ENCODE measurements at regions not wholly inside any gene's neighbourhood (a gene's known extent, or its start where the extent isn't known, plus 50 kb on each side); places are given as distances from the start of the nearest gene placed in this dataset.

DNA sequence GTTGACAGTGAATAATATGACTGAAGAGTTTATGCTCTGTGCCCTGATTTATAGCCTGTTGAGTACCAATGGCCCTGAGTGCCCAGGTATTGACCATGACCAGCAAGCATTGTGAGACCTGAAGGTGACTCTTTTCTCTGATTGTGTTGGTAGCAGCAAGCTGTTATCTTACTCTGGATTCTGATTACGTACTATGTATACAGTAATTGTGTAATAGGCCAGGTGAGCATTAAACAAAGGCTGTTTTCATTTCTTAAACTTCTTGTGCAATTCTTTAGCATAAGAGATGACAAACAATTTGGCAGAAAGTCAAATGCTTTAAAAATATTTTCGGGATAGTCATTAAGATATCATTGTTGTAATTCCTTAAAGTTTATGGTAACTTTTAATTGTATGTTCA, 111.7 kb upstream of the PTPRK start:
- peak; percentile 36 for DNase-seq (ENCODE audit: low read depth, low spot score)
- H3K4me3 ChIP-seq (ENCODE audit: control insufficient read depth in 2 of 3, extremely low read depth in 1 of 3, insufficient read depth in 2 of 3, low read depth in 1 of 3, low read length in 3 of 3) = no peak overlapping the region
- dilution Hi-C loops (cut with MboI; ENCODE audit: extremely low pct_ligation_motif_present, low sequenced_read_pairs) = no loop called here

GRCh38 chr6:128631031-128631430, 110.6 kb upstream of the PTPRK start:
- no peaks in the 10 kb centered on the region for H3K9me3 ChIP-seq (ENCODE audit: control insufficient read depth, low read depth, low read length)
- DNase-seq (ENCODE audit: low read depth, low spot score) (no peak), FAIRE-seq (no peak)
- no peaks in the 10 kb centered on the region for H3K79me2 ChIP-seq (ENCODE audit: control insufficient read depth, insufficient read depth, low read length)
- H4K20me1 ChIP-seq (ENCODE audit: control insufficient read depth, extremely low read depth, insufficient read depth, low read length) = no peaks in the 10 kb centered on the region
- H3K27ac ChIP-seq (ENCODE audit: control insufficient read depth, insufficient read depth, low read length) = no peak overlapping the region
- no peak overlapping the region for H3K4me3 ChIP-seq (ENCODE audit: control insufficient read depth in 2 of 3, extremely low read depth in 1 of 3, insufficient read depth in 2 of 3, low read depth in 1 of 3, low read length in 3 of 3)
- H3K9ac ChIP-seq (ENCODE audit: control insufficient read depth, extremely low read depth, insufficient read depth, low read length) = no peak overlapping the region
- H3K27me3 ChIP-seq (ENCODE audit: control insufficient read depth, extremely low read depth, insufficient read depth, low read length) = no peaks in the 10 kb centered on the region
- H3K4me1 ChIP-seq (ENCODE audit: control insufficient read depth, extremely low read depth, insufficient read depth, low read length) = peaks cover 17% of the 10 kb centered on the region
- no peaks in the 10 kb centered on the region for H3K36me3 ChIP-seq (ENCODE audit: control insufficient read depth in 2 of 2, extremely low read depth in 1 of 2, insufficient read depth in 2 of 2, low read length in 2 of 2)
- no peak overlapping the region for H3K4me2 ChIP-seq (ENCODE audit: control insufficient read depth, extremely low read depth, insufficient read depth, low read depth, low read length)
- dilution Hi-C loops (cut with MboI; ENCODE audit: extremely low pct_ligation_motif_present, low sequenced_read_pairs) = no loop called here
- TF ChIP-seq, protein P1, sequence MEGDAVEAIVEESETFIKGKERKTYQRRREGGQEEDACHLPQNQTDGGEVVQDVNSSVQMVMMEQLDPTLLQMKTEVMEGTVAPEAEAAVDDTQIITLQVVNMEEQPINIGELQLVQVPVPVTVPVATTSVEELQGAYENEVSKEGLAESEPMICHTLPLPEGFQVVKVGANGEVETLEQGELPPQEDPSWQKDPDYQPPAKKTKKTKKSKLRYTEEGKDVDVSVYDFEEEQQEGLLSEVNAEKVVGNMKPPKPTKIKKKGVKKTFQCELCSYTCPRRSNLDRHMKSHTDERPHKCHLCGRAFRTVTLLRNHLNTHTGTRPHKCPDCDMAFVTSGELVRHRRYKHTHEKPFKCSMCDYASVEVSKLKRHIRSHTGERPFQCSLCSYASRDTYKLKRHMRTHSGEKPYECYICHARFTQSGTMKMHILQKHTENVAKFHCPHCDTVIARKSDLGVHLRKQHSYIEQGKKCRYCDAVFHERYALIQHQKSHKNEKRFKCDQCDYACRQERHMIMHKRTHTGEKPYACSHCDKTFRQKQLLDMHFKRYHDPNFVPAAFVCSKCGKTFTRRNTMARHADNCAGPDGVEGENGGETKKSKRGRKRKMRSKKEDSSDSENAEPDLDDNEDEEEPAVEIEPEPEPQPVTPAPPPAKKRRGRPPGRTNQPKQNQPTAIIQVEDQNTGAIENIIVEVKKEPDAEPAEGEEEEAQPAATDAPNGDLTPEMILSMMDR (optimal IDR thresholded peaks at IDR 0.05 in 1 of 3, IDR thresholded peaks at IDR 0.05 in 1 of 3, conservative IDR thresholded peaks at IDR 0.05 in 1 of 3; ENCODE audit: extremely low read depth in 1 of 3, insufficient read depth in 2 of 3, low read length in 3 of 3) = no peak
- TF ChIP-seq EZH2 (IDR thresholded peaks at IDR 0.05; ENCODE audit: low read length) = no peak
- no peaks in the 10 kb centered on the region for H3K9me1 ChIP-seq (ENCODE audit: control insufficient read depth, extremely low read depth, insufficient read depth, low read length)
- no peak overlapping the region for H2AFZ ChIP-seq (ENCODE audit: control insufficient read depth, low read length)

More for the DNA sequence above, 111.7 kb upstream of the PTPRK start:
- no peaks in the 10 kb centered on the region for H3K36me3 ChIP-seq (ENCODE audit: control insufficient read depth in 2 of 2, extremely low read depth in 1 of 2, insufficient read depth in 2 of 2, low read length in 2 of 2)
- no peak overlapping the region for H2AFZ ChIP-seq (ENCODE audit: control insufficient read depth, low read length)
- H3K4me1 ChIP-seq (ENCODE audit: control insufficient read depth, extremely low read depth, insufficient read depth, low read length) = peaks cover 17% of the 10 kb centered on the region
- no peaks in the 10 kb centered on the region for H3K9me1 ChIP-seq (ENCODE audit: control insufficient read depth, extremely low read depth, insufficient read depth, low read length)
- no peaks in the 10 kb centered on the region for H3K27me3 ChIP-seq (ENCODE audit: control insufficient read depth, extremely low read depth, insufficient read depth, low read length)
- H3K79me2 ChIP-seq (ENCODE audit: control insufficient read depth, insufficient read depth, low read length) = no peaks in the 10 kb centered on the region
- no peak overlapping the region for H3K4me2 ChIP-seq (ENCODE audit: control insufficient read depth, extremely low read depth, insufficient read depth, low read depth, low read length)
- no peaks in the 10 kb centered on the region for H3K9me3 ChIP-seq (ENCODE audit: control insufficient read depth, low read depth, low read length)
- no peak for TF ChIP-seq EZH2 (IDR thresholded peaks at IDR 0.05; ENCODE audit: low read length)
- TF ChIP-seq, protein P1 (optimal IDR thresholded peaks at IDR 0.05 in 1 of 3, IDR thresholded peaks at IDR 0.05 in 1 of 3, conservative IDR thresholded peaks at IDR 0.05 in 1 of 3; ENCODE audit: extremely low read depth in 1 of 3, insufficient read depth in 2 of 3, low read length in 3 of 3) = no peak
- peak; percentile 85 for FAIRE-seq
- no peak overlapping the region for H3K9ac ChIP-seq (ENCODE audit: control insufficient read depth, extremely low read depth, insufficient read depth, low read length)
- no peaks in the 10 kb centered on the region for H4K20me1 ChIP-seq (ENCODE audit: control insufficient read depth, extremely low read depth, insufficient read depth, low read length)
- H3K27ac ChIP-seq (ENCODE audit: control insufficient read depth, insufficient read depth, low read length) = no peak overlapping the region
